ENCODE measurements at regions not wholly inside any gene's neighbourhood (a gene's known extent, or its start where the extent isn't known, plus 50 kb on each side); places are given as distances from the start of the nearest gene placed in this dataset.
"Not testable (repeated sequence)": the region's sequence is repeated elsewhere in the genome, so short reads cannot be mapped to it uniquely, and the experiment has no call there.

DNA sequence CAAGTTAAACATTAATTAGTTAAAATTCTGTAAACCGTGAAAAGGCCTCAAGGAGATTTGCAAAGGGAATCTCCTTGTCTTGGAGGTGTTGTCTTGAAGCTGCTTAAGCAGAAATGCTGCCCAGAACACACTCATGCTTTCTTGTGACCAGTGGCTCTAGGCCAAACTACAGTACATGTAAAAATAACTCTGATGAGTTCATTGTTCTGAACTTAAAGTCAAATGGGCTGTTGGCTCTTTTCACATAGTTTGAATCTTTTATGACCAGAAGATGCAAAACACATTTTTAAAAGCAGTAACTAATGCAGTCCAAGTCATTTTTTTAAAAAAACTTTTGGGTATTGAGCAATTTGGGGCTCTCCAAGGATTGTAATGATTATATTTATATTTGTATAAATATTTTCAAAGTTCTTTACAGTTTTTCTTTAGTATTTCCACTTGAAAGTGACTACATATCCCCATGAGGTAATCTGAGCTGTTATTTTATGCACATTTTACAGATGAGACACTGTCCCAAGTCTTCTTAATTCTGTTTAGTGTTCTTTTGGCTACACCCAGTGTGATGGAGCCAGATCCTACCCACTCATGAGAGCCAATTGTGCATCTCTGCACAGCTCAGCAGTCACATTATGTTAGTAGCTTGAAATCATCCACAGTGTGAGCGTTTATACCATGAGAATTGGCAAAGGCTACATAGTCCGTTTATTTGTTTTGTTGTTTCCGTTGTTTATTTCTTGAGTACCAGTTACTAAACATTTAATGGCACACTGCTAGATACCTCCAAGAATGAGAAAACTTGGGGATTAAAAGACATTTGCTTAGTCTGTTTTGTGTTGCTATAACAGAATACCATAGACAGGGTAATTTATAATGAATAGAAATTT, 112.8 kb upstream of the ATXN3L start:
- in situ Hi-C loops (cut with HindIII; ENCODE audit: low pct_ligation_motif_present, low pct_unique_long_range_greater_than_20kb, low sequenced_read_pairs), result no loop called here
- DNase-seq, result peak; percentile 11

DNA sequence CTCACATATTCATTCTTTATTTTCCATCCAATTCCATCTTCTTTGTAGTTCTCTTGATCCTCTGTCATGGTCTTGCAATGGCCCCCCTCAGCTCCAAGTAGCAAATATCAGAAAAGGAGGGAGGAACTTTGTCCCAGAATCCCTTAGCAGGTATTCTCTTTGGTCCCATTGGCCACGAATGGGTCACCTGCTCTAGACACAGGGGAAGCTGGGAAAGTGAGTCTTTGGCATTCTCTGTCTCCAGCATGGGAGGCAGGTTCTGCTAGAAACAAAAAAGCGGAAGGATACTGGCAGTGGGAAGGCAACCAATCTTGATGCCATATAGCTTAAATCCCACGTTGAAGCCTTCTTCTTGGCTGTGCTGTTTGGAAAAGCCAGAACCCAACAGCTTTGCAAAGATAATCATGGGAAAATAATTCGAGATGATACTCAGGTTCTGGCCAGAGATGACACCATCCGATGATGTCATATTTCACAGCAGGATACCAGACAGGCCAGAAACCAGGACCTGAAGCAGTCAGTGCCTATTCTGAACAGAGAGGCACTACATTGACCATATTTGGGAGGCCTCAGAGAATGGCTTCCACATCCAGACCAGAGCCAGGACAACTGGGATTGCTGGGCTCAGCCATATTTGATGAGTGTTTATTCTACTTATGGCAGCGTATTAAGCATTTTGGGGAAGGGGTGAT, 110.4 kb upstream of the ATXN3L start:
- DNase-seq, result no peak
- in situ Hi-C loops (cut with HindIII; ENCODE audit: low pct_ligation_motif_present, low pct_unique_long_range_greater_than_20kb, low sequenced_read_pairs), result no loop called here

DNA sequence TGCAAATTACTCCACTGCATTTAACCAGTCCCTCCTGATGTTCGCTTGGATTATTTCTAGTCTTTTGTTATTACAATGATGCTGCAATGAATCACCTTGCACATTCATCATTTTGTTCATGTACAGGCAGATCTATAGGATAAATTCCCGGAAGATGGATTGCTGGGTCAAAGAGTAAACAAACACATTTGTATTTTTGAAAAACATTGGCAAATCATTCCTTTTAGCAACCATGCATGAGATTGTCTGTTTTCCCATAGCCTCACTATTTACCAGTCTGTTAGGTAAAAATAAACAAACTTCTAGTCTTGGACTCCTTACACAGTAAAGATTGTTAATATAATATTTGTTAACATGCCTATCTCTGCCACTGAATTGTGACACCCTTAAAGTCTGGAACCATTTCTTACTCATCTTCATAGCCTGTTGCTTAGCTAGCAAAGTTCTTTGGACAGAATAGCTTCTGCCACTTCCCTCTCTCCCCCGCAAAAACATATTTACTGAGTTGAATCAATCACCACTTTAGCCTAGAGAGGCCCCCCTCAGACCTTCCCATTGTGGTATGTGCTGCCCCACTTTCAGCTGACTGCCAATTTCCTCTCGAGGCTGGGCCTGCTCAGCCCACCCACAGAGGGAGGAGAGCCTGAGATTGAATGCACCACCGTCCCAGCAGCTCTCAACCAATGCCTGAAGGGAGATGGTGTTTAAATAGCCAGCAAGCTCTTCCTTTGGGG, 108.4 kb upstream of the ATXN3L start:
- in situ Hi-C loops (cut with HindIII; ENCODE audit: low pct_ligation_motif_present, low pct_unique_long_range_greater_than_20kb, low sequenced_read_pairs), result no loop called here
- DNase-seq, result no peak

DNA sequence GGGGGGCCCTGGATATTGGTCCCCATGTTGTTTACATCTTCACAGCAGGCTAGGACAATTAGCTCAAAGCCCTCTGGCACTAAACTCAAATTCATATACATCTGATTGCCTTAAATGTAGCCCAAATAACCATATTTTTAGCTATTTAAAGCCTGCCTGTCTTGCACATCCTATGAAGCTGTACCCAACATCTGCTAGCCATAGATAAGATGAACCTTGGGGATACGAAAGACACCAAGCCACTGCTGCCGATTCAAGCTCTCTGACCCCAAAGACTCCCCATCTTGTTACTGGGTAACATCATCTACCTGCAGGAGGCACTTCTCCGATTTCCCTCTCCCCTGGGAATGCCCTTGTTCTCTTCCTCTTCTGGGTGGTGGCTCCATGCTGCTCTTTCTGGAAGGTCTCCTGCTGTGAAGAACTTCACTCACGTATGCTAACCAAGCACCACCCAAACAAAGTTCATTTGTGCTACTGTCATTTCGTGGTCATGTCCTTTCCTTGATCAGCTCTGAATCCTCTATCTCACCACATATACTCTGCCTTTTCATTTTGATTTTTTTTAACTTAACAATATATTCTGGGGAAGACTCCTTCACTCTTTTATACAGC, 107.7 kb upstream of the ATXN3L start:
- in situ Hi-C loops (cut with HindIII; ENCODE audit: low pct_ligation_motif_present, low pct_unique_long_range_greater_than_20kb, low sequenced_read_pairs), result no loop called here
- no peak for DNase-seq

DNA sequence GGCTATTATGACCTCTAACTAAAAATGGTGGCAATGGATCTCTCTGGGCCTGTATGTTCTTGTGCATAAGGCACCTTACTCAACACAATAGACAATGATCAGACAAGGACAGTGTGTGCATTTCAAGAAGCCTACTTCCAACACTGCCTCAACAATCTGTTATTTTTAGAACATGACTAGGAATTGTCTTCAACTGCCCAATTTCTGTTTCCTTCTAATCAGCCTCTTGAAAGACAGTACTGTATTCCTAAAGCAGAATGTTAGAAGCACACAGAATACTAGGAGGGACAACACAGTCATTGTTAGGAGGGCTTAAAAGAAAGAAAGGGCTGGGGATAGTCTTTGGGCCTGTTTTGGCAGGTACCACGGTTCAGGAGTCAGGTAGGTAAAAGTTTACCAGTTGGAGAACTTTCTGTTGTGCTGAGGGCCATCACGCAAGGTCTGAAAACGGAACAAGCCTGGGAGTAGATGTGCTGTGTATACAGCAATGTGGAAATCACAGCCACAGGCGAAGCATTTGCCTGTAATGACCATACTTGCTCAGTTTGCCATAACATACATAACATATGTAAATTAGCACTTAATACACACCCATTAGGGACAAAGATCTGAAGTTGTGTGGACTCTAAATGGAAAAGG, 100.8 kb upstream of the ATXN3L start:
- in situ Hi-C loops (cut with HindIII; ENCODE audit: low pct_ligation_motif_present, low pct_unique_long_range_greater_than_20kb, low sequenced_read_pairs), result no loop called here
- DNase-seq, result no peak

DNA sequence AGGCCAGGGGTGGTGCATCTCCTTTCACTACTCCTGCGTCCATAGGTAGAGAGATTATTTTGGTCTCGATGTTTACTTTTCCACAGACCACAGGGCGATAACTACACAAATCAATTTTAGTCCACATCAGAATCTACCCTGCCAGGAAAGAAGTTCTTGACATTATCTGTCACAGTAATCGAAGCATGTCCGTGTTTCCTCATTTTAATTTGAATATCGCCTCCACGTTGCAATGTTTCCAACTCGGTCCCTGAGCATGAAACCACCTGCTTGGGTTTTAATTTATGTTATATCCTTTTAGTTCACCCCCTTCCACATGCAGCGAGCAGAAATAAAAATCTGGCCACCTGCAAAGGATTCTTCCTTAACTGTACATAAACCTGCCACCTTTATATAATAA, 100.1 kb upstream of the ATXN3L start:
- in situ Hi-C loops (cut with HindIII; ENCODE audit: low pct_ligation_motif_present, low pct_unique_long_range_greater_than_20kb, low sequenced_read_pairs), result no loop called here
- no peak for DNase-seq

DNA sequence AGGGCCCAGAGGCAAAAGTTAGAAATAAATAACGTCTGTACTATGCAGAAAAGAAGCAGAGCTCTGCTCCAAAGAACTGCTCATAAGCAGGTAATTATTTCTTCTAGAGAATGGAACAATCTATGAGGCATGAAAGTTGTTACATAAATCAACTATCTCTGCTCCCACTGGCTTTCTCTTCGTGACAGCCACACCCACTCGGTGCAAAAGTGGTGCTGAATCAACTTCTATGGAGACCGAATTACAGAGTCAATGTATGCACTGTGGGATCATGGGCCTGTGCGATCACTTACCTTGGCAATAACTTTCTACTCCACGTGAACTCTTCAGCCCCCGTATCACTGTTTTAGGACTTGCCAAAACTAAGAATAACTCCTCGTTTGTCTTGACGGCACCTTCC, 99.4 kb upstream of the ATXN3L start:
- in situ Hi-C loops (cut with HindIII; ENCODE audit: low pct_ligation_motif_present, low pct_unique_long_range_greater_than_20kb, low sequenced_read_pairs), result no loop called here

DNA sequence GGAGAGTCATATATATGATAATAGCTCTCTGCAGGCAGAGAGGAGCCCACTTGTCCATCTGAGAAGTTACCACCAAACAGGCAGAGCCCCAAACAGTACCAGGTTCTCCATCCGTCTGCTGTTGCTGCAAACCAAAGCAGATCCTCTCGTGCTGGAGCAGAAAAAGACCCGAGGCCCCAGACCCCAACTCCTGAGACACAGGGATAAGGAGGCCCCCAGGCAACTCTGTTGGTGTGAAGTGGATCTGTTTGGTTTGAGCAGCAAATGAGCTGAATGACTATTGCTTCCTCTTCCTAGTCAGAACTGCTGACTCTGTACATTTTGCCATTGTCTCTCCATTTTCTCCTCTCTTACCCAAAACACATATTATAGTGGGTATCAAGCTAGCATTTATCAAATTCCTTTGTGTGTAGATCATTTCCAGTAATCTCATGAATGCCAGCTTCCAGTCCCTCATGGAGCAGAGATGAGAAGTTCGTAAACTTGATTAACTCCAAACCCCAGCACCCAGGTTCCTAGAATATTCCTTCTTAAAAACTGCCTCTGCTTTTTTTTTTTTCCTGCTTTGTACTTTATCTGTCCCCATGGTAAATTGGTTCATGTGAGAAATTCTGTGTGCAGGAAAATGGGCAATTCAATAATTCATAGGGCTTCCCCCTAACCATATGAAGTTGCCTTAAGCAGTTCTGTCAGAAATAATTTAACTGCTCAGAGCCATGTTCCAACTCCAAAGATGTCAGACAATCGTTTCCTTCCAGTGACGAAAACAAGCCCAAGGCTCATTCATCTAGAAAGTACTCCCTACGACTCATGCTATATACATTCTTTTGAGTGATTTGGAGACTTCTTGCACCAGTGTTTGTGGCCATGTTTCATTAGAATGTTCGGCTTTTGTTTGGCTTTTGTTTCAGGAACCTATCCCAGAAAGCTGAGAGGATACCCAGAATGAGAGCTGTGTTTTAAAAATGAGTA, 98.6 kb upstream of the ATXN3L start:
- in situ Hi-C loops (cut with HindIII; ENCODE audit: low pct_ligation_motif_present, low pct_unique_long_range_greater_than_20kb, low sequenced_read_pairs), result no loop called here
- peak; percentile 35 for DNase-seq

More for the DNA sequence above, 99.4 kb upstream of the ATXN3L start:
- DNase-seq, result no peak

DNA sequence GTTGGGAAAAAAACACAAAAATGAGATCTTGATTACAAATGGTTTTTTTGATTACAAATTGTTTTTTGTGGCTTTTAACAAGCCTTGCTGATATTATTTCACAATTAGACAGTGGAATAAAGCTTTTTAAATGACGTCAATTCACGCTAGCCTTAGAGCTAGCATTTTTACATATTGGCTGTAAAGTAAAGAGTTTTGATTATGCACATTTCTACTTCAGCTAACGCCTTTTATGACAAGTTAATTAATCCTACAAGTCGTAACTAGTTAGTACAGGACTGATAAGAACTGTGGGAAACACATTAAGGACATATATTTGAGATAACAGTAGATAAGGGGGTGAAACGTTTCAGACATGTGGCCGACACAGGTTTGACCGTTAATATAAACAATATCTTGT, 95.7 kb upstream of the ATXN3L start:
- in situ Hi-C loops (cut with HindIII; ENCODE audit: low pct_ligation_motif_present, low pct_unique_long_range_greater_than_20kb, low sequenced_read_pairs), result no loop called here
- no peak for DNase-seq

DNA sequence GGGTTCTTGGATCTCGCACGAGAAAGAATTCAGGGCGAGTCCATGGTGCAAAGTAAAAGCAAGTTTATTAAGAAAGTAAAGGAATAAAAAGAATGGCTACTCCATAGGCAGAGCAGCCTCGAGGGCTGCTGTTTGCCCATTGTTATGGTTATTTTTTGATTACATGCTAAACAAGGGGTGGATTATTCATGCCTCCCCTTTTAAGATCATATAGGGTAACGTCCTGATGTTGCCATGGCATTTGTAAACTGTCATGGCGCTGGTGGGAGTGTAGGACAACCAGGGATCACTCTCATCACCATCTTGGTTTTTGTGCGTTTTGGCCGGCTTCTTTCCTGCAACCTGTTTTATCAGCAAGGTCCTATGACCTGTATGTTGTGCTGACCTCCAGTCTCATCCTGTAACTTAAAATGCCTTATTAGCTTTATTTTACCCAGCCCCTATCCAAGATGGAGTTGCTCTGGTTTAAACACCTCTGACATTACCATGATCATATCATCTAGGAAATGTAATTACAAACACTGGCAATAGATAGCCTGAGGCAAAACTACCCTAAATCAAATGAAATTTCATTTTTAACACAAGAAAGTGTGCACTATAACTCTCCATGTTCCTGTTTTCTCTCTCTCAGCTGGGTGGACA, 94.3 kb upstream of the ATXN3L start:
- in situ Hi-C loops (cut with HindIII; ENCODE audit: low pct_ligation_motif_present, low pct_unique_long_range_greater_than_20kb, low sequenced_read_pairs), result no loop called here
- DNase-seq, result no peak

DNA sequence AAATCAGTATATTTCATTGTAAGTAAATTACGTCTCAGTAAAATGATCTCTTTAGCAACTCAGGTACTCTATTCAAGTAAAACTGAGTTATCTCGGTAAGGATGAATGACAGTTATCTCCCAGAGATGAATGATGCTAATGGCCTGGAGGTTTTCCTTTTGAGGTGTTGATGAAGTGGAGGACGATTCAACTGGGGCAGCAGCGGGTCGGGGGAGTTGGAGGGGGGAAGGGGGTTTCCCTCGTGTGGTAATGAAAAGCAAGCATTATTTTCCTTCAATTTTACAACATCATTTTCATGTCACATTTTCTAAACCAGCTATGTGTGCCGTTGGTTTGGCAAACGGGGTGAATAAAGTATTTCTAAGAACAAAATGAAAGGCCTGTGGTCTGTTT, 92.4 kb upstream of the ATXN3L start:
- no peak for DNase-seq
- in situ Hi-C loops (cut with HindIII; ENCODE audit: low pct_ligation_motif_present, low pct_unique_long_range_greater_than_20kb, low sequenced_read_pairs), result no loop called here

DNA sequence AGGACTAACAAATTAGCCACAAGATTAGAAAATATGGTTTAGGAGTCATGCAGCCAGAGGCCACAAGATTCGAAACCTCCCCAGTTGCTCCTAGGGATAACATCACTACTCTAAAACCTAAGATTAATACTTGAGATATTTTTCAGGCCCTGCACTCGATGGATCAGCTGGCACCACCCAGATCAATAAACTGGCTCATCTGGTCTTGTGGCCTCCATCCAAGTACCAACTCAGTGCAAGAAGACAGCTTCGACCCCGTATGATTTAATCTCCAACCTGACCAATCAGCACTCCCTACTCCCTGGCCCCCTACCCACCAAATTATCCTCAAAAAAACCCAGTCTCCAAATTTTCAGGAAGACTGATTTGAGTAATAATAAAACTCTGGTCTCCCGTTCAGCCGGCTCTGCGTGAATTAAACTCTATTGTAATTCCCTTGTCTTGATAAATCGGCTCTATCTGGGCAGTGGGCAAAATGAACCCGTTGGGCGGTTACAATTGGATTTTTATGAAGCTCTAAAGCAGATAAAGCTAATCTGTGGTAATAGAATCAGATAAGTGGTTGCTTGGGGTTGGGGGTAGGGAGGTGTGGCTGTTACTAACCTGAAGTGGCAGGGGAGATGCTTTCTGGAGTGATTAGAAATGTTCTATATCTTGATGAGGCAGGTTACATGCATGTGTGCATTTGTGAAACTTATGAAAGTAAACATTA, 91.8 kb upstream of the ATXN3L start:
- DNase-seq, result no peak
- in situ Hi-C loops (cut with HindIII; ENCODE audit: low pct_ligation_motif_present, low pct_unique_long_range_greater_than_20kb, low sequenced_read_pairs), result no loop called here

DNA sequence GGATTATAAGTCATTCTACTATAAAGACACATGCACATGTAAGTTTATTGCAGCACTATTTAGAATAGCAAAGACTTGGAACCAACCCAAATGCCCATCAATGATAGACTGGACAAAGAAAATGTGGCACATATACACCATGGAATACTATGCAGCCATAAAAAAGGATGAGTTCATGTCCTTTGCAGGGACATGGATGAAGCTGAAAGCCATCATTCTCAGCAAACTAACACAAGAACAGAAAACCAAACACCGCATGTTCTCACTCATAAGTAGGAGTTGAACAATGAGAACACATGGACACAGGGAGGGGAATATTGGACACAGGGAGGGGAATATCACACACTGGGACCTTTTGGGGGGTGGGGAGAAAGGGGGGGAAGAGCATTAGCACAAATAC, 88.7 kb upstream of the ATXN3L start:
- in situ Hi-C loops (cut with HindIII; ENCODE audit: low pct_ligation_motif_present, low pct_unique_long_range_greater_than_20kb, low sequenced_read_pairs), result not testable (repeated sequence)

DNA sequence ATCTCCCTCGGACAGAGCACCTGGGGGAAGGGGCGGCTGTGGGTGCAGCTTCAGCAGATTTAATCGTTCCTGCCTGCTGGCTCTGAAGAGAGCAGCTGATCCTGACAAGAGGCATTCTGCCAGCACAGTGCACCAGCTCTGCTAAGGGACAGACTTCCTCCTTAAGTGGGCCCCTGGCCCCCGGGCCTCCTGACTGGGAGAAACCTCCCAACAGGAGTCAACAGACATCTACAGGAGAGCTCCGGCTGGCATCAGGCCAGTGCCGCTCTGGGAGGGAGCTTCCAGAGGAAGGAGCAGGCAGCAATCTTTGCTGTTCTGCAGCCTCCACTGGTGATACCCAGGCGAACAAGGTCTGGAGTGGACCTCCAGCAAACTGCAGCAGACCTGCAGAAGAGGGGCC, 84.9 kb upstream of the ATXN3L start:
- in situ Hi-C loops (cut with HindIII; ENCODE audit: low pct_ligation_motif_present, low pct_unique_long_range_greater_than_20kb, low sequenced_read_pairs), result not testable (repeated sequence)

More for the DNA sequence above, 88.7 kb upstream of the ATXN3L start:
- not testable (repeated sequence) for DNase-seq

DNA sequence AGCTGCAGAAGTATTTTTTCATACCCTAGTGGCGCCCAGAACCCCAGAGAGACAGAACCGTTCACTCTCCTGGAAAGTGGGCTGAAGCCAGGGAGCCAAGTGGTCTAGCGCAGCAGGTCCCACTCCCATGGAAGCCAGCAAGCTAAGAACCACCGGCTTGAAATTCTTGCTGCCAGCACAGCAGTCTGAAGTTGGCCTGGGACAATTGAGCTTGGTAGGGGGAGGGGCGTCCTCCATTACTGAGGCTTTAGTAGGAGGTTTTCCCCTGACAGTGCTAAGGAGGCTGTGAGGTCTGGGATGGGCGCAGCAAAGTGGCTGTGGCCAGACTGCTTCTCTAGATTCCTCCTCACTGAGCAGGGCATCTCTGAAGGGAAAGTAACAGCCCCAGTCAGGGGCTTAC, 84.5 kb upstream of the ATXN3L start:
- in situ Hi-C loops (cut with HindIII; ENCODE audit: low pct_ligation_motif_present, low pct_unique_long_range_greater_than_20kb, low sequenced_read_pairs), result no loop called here

More for the DNA sequence above, 84.9 kb upstream of the ATXN3L start:
- DNase-seq, result not testable (repeated sequence)

DNA sequence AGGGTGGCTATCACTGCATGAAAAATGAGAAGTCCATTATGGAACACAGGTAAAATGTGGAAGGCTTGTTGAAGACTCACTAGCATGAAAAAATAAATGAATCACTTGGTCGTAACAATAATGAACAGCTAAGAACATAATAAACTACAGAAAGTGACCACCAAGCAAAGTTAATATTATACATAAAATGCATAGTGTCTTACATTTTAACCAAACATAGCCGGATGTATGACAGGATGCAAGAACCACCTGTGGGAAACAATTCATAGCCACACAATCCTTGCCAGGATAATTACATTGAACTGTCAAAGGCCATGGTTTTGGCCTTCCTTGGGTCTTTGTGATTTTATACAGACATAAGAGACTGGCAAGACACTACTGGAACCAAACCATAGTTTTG, 81.9 kb upstream of the ATXN3L start:
- no peak for DNase-seq
- in situ Hi-C loops (cut with HindIII; ENCODE audit: low pct_ligation_motif_present, low pct_unique_long_range_greater_than_20kb, low sequenced_read_pairs), result no loop called here

More for the DNA sequence above, 84.5 kb upstream of the ATXN3L start:
- DNase-seq, result no peak
